AG04449 (cell line): ENCODE measurements at regions not wholly inside any gene's neighbourhood (a gene's known extent, or its start where the extent isn't known, plus 50 kb on each side); places are given as distances from the start of the nearest gene placed in this dataset.

ENCODE experiments used
- CTCF ChIA-PET: fragments of 350-600 bp; formaldehyde crosslinking; extraction: SDS; loops from one replicate; lab custom pipeline; 2021; ENCODE audit warnings: antibody characterized with exemption; lab: Yijun Ruan, JAX
- POLR2A ChIA-PET: fragments of 400-600, 350-600 bp; formaldehyde crosslinking; extraction: SDS; loops from one replicate; lab custom pipeline; 2020; ENCODE audit warnings: antibody characterized with exemption, inconsistent platforms; lab: Yijun Ruan, JAX
- DNase-seq: peaks from one replicate; pipeline ENCODE4 v3.0.0-alpha.2; 2010; ENCODE audit warnings: low read depth, low spot score
- H3K4me3 ChIP-seq: 2 replicates; pipeline ENCODE4 v1.5.1; 2011; ENCODE audit warnings: low read depth, mild to moderate bottlenecking, control low read depth, low read length
- TF ChIP-seq, protein P1 (sequence below): IDR thresholded peaks from one replicate; pipeline ENCODE4 v1.5.1; 2011; ENCODE audit warnings: mild to moderate bottlenecking, moderate library complexity, low read length, control low read depth, inconsistent platforms; ENCODE audit not compliant: insufficient read depth; ENCODE audit errors: missing control alignments

GRCh38 chr11:115067900-115068530, 389.7 kb downstream of the NXPE2 start:
- TF ChIP-seq, protein P1, sequence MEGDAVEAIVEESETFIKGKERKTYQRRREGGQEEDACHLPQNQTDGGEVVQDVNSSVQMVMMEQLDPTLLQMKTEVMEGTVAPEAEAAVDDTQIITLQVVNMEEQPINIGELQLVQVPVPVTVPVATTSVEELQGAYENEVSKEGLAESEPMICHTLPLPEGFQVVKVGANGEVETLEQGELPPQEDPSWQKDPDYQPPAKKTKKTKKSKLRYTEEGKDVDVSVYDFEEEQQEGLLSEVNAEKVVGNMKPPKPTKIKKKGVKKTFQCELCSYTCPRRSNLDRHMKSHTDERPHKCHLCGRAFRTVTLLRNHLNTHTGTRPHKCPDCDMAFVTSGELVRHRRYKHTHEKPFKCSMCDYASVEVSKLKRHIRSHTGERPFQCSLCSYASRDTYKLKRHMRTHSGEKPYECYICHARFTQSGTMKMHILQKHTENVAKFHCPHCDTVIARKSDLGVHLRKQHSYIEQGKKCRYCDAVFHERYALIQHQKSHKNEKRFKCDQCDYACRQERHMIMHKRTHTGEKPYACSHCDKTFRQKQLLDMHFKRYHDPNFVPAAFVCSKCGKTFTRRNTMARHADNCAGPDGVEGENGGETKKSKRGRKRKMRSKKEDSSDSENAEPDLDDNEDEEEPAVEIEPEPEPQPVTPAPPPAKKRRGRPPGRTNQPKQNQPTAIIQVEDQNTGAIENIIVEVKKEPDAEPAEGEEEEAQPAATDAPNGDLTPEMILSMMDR: no peak
- CTCF ChIA-PET: no interaction called here

DNA sequence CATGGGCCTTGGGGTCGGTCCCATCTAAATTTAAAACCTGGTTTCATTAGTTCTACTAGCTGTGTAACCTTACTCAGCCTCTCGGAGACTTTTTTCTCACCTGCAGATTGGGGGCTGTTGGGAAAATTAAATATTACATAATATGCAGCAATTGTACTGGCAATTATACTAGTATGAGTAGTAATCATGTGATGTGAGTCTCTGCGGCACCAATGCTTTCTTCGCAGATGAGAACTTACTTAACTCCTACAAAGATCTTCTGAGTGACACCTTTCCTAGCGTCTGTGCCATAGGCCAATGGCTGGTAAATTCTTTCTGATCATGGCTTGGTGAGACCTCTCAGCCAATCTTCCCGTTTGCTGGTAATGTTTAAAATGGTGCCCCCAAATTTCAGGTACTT, 391.3 kb downstream of the NXPE2 start:
- no peak for DNase-seq
- POLR2A ChIA-PET: no interaction called here
- H3K4me3 ChIP-seq: no peak overlapping the region
- CTCF ChIA-PET: no interaction called here
- TF ChIP-seq, protein P1: no peak

More at GRCh38 chr11:115067900-115068530, 389.7 kb downstream of the NXPE2 start:
- DNase-seq: no peak
- POLR2A ChIA-PET: no interaction called here
- H3K4me3 ChIP-seq: no peak overlapping the region

DNA sequence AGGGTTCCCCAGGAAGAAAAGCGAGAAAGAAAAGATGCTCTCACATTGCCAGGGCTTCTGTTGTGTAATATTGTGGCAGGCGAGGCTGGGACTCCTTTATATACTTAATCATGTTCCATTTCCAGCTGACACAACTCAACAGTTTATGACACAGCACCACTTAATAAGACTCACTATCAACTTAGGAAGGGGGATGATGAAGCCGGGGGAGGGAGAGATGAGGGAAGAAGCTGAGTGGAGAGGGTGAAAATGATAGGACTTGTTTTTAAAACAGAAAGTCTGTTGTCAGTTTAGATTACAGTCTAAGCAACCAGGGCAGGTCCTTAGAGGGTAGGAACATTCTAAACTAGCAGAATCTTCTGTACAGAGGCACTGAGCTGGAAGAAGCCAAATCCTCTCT, 397.0 kb downstream of the NXPE2 start:
- DNase-seq: no peak
- no peak overlapping the region for H3K4me3 ChIP-seq
- POLR2A ChIA-PET: no interaction called here
- TF ChIP-seq, protein P1: no peak
- CTCF ChIA-PET: no interaction called here

DNA sequence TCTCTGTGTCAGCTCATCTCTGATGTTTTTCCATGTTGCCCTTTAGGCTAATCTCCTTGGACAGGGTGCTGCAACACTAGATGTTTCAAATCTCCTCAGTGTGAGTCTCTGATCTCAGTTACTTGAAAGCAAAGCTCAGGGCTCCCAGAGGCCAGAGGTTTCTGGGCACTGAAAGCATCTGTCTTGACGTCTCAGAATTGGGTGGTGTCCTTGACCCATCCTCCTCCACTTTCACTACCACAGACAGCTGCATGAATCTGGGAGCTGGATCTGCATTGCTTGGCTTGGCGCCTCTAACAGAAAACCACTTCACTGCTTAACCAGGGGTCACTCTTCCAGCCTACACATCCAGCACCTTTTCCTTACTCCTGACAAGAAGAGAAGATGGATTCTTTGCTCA, 399.4 kb downstream of the NXPE2 start:
- H3K4me3 ChIP-seq: no peak overlapping the region
- ChIA-PET POLR2A (no interaction called here), CTCF (no interaction called here)
- DNase-seq: no peak
- TF ChIP-seq, protein P1: no peak

DNA sequence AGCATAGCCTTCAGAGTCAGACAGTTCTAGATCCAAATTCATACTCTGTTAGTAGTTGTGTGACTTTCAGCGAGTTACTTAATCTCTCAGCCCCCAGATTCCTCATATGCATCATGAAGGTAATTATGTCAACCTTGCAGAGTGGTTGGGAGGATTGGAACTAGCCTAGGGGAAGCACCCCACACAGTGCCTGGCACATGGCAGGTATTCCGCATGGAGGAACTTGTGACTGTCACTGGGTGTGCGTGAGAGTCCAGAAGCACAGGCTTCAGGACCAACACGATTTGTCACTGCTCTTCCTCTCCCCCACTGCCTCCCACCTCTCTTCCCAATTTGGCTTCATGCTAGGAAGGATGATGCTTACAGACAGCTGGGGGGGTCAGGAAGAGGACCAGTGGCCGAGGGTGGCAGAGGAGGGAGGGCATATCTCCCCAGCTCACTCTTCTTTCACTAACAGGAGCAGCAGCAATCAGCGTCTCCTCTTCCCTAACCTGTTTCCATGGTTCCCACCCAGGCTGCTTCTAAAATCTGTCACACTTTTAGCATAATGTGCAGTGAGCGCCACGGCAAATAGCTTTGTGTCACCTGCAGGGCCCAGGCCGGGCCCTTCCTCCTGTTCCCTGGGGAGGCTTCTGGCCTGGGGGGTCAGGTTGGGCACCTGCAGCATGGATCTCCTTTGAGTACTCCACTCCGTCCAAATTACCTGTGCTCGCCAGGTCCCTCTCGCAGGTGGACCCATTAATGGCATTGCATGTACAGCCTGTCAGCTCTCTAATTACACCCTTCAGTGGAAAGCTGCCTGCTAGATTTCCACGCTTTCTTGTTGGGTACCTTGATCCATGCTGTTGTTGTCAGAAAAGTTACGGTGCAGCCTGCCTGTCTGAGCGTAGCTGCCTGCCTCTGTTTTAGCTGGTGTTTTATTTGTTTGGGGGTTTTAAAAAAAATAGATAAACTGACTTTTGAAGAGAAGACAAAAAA, 400.4 kb downstream of the NXPE2 start:
- no peak for DNase-seq
- no peak overlapping the region for H3K4me3 ChIP-seq
- CTCF ChIA-PET: no interaction called here
- POLR2A ChIA-PET: no interaction called here
- TF ChIP-seq, protein P1: no peak
